Fibroblast of mammary gland (primary cell): ENCODE measurements at regions not wholly inside any gene's neighbourhood (a gene's known extent, or its start where the extent isn't known, plus 50 kb on each side); places are given as distances from the start of the nearest gene placed in this dataset.
A peak's percentile ranks its signal among the peaks of the same experiment; 100 is the strongest.

Experiments used
- DNase-seq: peaks from one replicate; pipeline ENCODE4 v3.0.0-alpha.2; 2010; ENCODE audit warnings: low read depth
- H3K4me3 ChIP-seq: 2 replicates; pipeline ENCODE4 v1.5.1; 2011; ENCODE audit warnings: low read depth, mild to moderate bottlenecking, low read length, moderate library complexity; ENCODE audit not compliant: control insufficient read depth
- TF ChIP-seq, protein P1 (sequence below): conservative IDR thresholded peaks from 2 replicates; pipeline ENCODE4 v1.5.1; 2011; ENCODE audit warnings: low read depth, low read length, inconsistent platforms; ENCODE audit not compliant: control insufficient read depth, insufficient read depth

DNA sequence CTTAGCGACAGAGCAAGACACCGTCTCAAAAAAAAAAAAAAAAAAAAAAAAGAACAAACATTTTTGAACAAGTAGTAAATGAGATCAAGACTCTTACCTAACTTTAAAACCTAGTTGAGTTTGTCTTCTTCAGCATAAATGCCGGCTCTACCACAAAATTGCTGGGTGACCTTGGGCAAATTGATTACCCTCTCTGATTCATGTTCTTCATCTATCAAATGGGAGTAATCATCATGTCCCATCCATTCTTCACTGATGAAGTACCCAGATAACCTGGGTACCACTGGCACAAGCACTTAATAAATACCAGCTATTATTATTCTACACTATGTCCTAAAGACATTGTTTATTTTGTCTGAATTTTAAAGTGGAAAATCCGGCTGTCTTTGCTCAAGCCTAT, 96.3 kb downstream of the ATPSCKMT start:
- H3K4me3 ChIP-seq = no peak overlapping the region
- no peak for DNase-seq
- TF ChIP-seq, protein P1, sequence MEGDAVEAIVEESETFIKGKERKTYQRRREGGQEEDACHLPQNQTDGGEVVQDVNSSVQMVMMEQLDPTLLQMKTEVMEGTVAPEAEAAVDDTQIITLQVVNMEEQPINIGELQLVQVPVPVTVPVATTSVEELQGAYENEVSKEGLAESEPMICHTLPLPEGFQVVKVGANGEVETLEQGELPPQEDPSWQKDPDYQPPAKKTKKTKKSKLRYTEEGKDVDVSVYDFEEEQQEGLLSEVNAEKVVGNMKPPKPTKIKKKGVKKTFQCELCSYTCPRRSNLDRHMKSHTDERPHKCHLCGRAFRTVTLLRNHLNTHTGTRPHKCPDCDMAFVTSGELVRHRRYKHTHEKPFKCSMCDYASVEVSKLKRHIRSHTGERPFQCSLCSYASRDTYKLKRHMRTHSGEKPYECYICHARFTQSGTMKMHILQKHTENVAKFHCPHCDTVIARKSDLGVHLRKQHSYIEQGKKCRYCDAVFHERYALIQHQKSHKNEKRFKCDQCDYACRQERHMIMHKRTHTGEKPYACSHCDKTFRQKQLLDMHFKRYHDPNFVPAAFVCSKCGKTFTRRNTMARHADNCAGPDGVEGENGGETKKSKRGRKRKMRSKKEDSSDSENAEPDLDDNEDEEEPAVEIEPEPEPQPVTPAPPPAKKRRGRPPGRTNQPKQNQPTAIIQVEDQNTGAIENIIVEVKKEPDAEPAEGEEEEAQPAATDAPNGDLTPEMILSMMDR = no peak

DNA sequence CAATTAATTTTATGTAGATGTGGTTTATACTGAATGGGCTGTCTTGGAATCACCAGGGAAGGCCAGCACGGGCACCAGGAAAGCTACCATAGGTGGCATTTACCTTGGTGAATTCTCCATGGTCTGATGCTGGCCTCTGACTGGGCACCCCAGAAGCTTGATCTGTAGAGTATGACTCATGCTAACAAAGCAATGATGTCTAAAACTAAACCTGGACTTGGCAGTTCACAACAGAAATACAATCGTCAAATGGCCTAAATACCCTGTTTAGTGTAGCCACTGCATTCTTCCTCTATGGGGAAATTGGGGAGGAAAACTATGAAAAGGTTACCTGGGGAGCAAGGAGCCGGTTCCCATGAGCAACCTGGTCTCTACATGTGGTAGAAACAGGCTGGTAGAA, 98.0 kb downstream of the ATPSCKMT start:
- H3K4me3 ChIP-seq = no peak overlapping the region
- TF ChIP-seq, protein P1 = no peak
- DNase-seq = peak; percentile 1

DNA sequence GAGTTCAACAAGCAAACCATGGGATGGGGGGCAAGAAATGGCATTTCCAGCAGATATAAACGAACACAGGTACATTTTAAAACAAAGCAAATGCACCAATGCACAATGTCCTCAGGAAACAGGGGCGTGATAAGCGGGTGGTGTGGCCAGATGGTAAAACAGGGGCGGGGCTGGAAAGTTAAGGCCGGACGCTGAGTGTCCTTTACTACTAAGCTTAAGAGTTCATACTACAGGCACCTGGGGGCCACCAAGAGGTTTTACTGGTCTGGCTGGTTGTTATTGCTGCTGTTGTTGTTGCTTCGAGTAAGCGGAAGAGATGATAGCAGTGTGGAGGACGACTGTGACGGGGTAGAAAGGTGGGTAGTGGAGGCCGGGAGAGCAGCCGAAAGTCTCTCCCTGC, 99.8 kb downstream of the ATPSCKMT start:
- H3K4me3 ChIP-seq = no peak overlapping the region
- no peak for DNase-seq
- TF ChIP-seq, protein P1 = no peak

DNA sequence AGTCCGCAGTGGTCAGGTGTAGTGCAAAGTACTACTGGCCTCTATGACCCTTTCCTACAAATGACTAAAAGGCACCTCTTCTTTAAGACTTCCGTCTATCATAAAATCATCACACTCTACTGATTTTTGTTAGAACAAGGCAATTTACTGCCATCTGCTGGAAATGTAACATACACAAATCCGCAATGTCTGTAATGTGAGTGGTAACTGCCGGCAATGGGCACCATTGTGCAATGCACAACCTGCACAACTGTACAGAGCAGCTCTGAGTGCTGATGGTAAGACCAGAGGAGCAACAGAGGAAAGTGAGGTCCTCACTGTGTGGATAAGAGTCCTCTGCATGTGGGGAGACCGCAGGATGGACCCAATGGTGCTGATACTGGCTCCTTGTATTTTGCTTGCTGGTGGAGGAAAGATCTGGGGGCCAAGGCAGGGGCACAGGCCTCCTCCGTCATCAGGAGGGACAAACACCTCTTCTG, 103.7 kb downstream of the ATPSCKMT start:
- H3K4me3 ChIP-seq = no peak overlapping the region
- TF ChIP-seq, protein P1 = peak; percentile 28
- DNase-seq = peak; percentile 56

DNA sequence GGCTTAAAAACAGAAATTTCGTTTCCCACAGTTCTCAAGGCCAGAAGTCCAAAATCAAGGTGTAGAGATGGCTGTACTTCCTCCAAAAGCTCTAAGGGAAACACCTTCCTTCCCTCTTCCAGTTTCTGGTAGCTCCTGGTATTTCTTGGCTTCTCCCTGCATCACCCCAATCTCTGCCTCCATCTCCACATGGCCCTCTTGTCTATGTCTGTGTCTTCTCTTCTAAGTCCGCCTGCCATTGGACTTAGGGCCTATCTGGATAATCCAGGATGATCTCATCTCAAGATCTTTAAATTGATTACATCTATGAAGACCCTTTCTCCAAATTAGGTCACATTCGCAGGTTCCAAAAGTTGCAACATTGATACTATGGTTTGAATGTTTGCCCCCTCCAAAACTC, 105.6 kb downstream of the ATPSCKMT start:
- TF ChIP-seq, protein P1 = no peak
- DNase-seq = no peak

DNA sequence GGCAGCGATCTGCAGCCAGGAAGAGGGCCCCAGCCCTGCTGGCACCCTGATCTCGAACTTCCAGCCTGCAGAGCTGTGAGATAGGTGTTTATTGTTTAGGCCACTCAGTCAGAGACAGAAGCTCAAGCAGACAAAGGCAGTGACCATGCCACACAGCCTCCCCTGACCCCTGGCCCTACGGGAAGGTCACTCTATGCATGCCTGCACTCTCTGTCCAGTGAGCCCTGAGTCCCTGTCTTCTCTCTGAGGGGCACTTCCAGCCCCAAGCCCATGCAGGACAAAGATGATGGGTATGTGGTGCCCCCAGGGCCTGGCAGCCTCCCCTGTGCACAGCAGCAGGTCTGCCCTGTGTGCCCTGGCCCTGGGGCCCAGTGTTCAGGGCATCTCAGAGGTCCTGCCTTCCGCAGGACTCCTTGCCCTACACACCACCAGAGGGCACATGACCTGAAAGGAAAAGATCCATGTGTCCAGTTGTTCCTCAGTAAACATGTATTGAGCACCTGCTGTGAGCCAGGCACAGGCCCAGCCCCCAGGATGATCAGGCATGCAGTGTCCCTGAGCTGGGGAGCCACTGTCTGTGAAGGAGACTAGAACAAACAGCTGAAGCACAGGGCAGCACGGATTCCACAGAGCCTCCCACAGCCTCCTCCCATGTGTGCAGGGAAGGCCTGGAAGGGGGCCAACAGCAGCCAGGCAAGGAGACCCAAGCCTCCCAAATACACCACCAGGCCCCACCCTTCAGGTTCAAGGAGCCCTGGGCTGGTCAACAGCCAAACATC, 109.3 kb downstream of the ATPSCKMT start:
- TF ChIP-seq, protein P1 = peak; percentile 21
- no peak overlapping the region for H3K4me3 ChIP-seq
- DNase-seq = peak; percentile 12

More for the DNA sequence above, 105.6 kb downstream of the ATPSCKMT start:
- no peak overlapping the region for H3K4me3 ChIP-seq
